ENCODE measurements at regions not wholly inside any gene's neighbourhood (a gene's known extent, or its start where the extent isn't known, plus 50 kb on each side); places are given as distances from the start of the nearest gene placed in this dataset.

DNA sequence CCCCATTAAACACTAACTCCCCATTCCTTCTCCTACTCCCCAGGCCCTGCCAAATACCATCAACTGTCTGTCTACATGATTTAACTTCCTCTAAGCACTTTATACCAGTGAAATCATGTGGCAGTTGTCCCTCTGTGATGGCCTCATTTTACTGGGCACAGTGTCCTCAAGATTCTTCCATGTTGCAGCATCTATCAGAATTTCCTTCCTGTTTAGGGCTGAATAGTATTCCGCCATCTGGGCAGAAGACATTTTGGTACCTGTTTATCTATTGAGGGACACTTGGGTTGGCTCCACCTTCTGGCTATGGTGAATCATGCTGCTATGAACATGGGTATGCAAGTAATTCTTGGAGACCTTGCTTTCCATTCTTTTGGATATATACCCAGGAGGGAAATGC lies 59.4 kb upstream of the IRX4 start:
- no peak for DNase-seq (ENCODE audit: low read depth, low spot score)

- no peak for DNase-seq (ENCODE audit: low read depth, low spot score)
Measured at GRCh38 chr5:1939256-1939655, 56.5 kb upstream of the IRX4 start.

DNA sequence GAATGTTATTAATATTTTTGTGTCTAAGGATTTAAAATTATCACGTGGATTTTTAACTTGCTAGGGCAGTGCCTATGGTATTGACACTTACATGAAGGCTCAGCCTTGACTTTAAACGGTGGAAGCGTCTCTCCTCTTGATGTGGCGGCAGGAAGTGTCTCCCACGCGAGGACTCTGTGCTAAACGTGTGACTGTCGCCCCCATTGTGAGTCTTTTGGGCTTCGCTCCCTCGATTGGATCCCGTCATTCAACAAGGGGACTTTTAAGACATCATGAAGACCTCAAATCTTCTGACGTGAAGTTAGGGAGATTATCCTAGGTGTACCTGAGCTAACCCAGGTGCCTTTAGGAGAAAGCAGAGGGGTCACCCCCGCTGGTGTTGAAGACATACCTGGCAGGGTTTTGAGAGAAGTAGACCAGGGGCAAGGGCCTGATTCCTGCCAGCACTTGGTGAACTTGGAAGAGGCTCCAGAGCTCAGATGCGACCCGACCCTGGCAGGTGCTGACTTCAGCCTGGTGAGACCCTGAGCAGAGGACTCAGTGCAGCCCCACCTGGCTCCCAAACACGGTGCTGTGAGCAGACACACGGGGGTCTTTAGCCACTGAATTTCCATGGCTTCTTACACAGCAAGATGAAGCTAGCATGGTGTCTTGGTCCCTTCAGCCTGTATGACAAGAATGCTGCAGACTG lies 55.7 kb upstream of the IRX4 start:
- DNase-seq (ENCODE audit: low read depth, low spot score) = no peak

DNA sequence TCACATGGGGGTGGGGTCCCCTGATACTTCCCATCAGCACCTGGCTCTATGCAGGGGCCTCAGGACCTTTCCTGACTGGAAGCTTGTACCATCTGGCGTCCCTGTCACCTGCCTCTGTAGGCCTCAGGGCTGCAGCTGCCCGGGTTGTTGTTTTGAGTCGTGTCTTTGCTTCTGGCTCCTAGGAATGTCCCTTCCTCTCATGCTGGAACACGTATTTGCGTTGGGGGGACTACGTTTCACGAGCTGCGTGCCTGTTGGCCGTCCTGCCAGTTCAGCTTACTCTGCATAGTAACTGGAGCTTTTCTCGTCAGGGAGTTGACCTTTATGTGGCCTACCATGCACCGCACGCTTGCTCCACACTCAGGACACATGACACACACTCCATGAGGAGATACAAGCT lies 54.9 kb upstream of the IRX4 start:
- DNase-seq (ENCODE audit: low read depth, low spot score) = no peak

GRCh38 chr5:1936901-1937300 lies 54.2 kb upstream of the IRX4 start:
- DNase-seq (ENCODE audit: low read depth, low spot score) = no peak

GRCh38 chr5:1936413-1936812 lies 53.7 kb upstream of the IRX4 start:
- no peak for DNase-seq (ENCODE audit: low read depth, low spot score)

DNA sequence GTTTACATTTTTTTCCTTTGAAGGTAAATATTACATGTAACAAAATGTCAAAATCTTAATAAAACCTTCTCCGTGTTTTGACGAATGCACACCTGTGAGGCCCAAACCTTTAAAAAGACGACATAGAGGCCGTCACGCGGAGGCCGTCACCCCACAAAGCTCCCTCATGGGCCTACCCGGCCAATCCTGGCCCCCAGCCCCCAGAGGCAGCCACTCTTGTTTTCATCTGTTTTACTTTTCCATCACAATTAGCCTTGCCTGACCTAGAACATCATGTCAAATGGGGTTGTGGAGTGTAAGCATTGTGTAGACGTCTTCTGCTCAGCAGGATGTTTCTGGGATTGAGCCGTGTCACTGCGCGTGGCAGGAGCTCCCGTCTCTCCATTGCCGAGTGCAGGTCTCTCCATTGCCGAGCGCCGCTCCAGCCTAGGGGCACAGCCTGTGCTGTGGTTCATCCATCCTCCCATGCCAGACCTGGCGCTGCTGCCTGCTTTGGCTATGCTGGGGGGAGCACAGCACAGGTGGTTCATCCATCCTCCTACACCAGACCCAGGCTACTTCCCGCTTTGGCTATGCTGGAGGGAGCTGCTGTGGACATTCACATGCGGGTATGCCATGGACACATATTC lies 52.2 kb upstream of the IRX4 start:
- no peak for DNase-seq (ENCODE audit: low read depth, low spot score)

DNA sequence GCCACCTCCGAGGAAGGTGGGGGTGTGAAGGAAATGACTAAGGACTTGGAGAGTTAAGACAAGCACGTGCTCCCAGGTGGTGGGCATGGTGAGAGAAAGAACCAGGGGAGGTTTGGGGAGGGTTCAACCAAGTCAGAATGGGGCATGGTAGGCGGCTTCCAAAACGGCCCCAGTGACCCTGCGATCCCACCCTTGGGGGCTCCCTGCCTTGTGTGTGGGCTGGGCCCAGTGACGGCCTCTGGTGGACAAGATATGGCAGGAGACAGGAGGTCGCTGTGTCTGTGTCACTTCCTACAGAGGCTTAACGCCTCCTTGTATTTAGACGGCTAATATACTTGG lies 51.3 kb upstream of the IRX4 start:
- no peak for DNase-seq (ENCODE audit: low read depth, low spot score)

- no peak for DNase-seq (ENCODE audit: low read depth, low spot score)
Measured at GRCh38 chr5:1933364-1934055, 50.8 kb upstream of the IRX4 start.
